Lower leg skin (tissue), 4 donors: ENCODE measurements at regions not wholly inside any gene's neighbourhood (a gene's known extent, or its start where the extent isn't known, plus 50 kb on each side); places are given as distances from the start of the nearest gene placed in this dataset.

Experiments used
- DNase-seq, 2 donors: peaks; one replicate each; pipeline ENCODE4 v3.0.0-alpha.2; 2019; ENCODE audit warnings: low spot score in 2 of 2
- H3K4me3 ChIP-seq: fragments of 200-600 bp; sonication (generic); 2 replicates; pipeline ENCODE4 v1.5.1; 2017; ENCODE audit warnings: mild to moderate bottlenecking, low read depth; ENCODE audit not compliant: poor library complexity, severe bottlenecking
- POLR2A ChIP-seq, 2 donors: fragments of 450-650 bp; IDR thresholded peaks; one replicate each; pipeline ENCODE4 v1.6.1; 2016 to 2017; ENCODE audit warnings: antibody characterized with exemption in 2 of 2, mild to moderate bottlenecking in 1 of 2, moderate library complexity in 1 of 2
- WGBS, 2 donors: methylation state at CpG; one replicate each; pipeline ENCODE4 v1.1.5; 2018; 5-methylcytosine and 5-hydroxymethylcytosine counted together
- intact Hi-C: fragments of 100-400 bp; cut with DNase I; formaldehyde crosslinking; loops from one replicate; pipeline ENCODE4 v1.15.0; 2023; ENCODE audit warnings: low total_unique reads
- TF ChIP-seq, protein P1 (sequence below), 3 donors: fragments of 450-650 bp; IDR thresholded peaks; one replicate each; pipeline ENCODE4 v1.5.1; 2016; ENCODE audit warnings: antibody characterized with exemption in 3 of 3, mild to moderate bottlenecking in 3 of 3, moderate library complexity in 2 of 3

DNA sequence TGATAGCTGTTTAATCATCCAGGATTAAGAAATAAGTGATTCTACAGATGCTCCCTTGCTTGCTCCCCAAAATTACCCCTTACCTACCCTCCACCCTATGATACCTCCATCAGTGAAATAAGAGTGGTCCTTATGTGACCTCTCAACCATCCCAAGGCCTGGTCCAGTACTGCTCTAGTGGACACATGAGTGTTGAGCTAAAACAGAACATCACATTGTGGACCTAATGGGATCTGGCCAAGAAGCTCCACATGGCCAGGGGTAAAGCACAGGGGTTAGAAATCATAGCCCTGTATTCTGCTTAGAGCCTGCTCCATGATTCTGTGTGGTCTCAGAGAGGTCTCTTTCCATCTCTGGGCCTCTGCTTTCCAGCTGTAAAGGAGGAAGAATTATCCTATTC lies 355.6 kb downstream of the TNS1 start:
- TF ChIP-seq POLR2A (IDR thresholded peaks at IDR 0.05): no peak
- TF ChIP-seq, protein P1, sequence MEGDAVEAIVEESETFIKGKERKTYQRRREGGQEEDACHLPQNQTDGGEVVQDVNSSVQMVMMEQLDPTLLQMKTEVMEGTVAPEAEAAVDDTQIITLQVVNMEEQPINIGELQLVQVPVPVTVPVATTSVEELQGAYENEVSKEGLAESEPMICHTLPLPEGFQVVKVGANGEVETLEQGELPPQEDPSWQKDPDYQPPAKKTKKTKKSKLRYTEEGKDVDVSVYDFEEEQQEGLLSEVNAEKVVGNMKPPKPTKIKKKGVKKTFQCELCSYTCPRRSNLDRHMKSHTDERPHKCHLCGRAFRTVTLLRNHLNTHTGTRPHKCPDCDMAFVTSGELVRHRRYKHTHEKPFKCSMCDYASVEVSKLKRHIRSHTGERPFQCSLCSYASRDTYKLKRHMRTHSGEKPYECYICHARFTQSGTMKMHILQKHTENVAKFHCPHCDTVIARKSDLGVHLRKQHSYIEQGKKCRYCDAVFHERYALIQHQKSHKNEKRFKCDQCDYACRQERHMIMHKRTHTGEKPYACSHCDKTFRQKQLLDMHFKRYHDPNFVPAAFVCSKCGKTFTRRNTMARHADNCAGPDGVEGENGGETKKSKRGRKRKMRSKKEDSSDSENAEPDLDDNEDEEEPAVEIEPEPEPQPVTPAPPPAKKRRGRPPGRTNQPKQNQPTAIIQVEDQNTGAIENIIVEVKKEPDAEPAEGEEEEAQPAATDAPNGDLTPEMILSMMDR (IDR thresholded peaks at IDR 0.05): no peak
- H3K4me3 ChIP-seq: no peak overlapping the region
- intact Hi-C loops: no loop called here
- no peak for DNase-seq

DNA sequence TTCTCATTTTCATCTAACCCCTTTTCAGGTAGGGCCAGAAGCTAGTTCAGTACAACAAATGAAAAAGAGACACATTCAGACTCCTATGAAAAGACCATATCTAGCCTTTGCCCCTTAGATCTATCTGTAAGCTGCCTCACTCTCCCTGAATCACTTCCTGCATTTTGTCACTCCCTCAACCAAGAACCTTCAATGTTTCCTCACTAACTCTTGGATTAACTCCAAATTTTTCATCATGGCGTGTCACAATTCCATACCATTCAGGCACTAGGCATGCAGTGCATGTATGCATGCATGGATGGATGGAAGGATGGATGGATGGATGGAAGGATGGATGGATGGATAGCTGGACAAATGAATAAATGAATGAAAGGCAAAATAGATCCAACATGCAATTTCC lies 356.9 kb downstream of the TNS1 start:
- TF ChIP-seq, protein P1 (IDR thresholded peaks at IDR 0.05): no peak
- no peak for TF ChIP-seq POLR2A (IDR thresholded peaks at IDR 0.05)
- WGBS, 2 donors: 94 to 95% methylated on average over 1 of the region's 1 CpG
- no peak for DNase-seq
- intact Hi-C loops: no loop called here
- no peak overlapping the region for H3K4me3 ChIP-seq

DNA sequence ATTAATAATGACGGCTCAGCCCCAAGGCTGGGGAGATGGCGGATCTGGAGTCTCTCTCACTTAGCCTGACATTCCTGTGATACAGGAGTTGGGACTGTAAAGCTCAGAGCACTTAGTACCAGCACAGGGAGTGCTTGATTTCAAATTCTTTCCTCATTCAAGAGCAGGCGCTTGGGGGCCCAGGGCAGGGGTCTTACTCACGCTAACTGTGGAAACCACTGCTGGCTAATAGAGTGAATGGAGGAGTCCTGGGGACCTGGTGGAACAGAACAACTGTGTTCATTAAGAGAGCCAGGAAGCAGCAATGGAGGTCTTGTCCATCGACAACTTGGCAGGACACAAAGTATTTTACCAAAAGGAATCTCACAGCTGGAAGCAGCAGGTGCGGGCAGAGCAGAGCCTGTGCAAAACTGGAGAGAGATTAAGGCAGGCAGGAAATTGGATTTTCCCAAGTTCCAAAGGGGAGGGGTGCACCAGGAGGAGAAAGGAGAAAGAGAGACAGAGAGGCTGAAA lies 358.9 kb downstream of the TNS1 start:
- DNase-seq: no peak
- 74 to 85% methylated on average over 6 of the region's 6 CpGs for WGBS, 2 donors
- no peak for TF ChIP-seq POLR2A (IDR thresholded peaks at IDR 0.05)
- TF ChIP-seq, protein P1 (IDR thresholded peaks at IDR 0.05): no peak
- H3K4me3 ChIP-seq: no peak overlapping the region
- intact Hi-C loops: no loop called here

DNA sequence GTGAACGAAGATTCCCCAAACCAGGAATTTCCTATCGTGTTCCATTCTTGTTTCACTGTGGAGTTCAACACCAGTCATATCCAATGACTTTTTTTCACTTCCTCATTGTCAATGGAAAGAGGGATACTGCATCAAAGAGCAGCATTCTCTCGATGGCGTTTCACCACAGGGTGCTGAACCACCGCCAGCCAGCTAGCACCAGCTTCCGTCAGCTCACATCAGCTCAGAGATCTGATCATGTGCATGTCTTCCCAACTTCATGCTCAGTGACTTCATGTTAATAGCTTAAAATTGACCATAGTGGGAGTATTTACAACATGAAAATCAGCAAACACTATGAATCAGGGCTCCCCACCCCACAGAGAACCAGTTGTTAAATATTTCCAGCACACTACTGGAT lies 359.9 kb downstream of the TNS1 start:
- DNase-seq: no peak
- TF ChIP-seq POLR2A (IDR thresholded peaks at IDR 0.05): no peak
- TF ChIP-seq, protein P1 (IDR thresholded peaks at IDR 0.05): no peak
- WGBS, 2 donors: 59 to 78% methylated on average over 6 of the region's 6 CpGs
- no peak overlapping the region for H3K4me3 ChIP-seq
- intact Hi-C loops: no loop called here

DNA sequence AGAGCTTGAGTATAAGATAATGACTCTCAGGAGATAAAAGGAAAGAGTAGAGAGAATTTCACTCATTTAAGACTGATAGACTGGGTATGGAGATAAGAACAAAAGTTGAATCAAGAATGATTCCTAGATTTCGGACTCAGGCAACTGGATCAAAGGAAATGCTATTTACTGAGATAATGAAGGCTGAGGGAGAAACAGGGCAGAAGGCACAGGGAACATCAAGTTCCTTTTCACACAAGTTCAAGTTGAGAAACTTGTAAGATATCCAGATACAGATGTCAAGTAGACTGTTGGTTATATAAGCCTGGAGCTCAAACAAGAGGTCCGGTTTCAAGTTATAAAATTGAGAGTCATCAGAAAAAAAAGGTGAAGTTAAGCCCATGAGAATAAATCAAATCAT lies 360.8 kb downstream of the TNS1 start:
- no peak overlapping the region for H3K4me3 ChIP-seq
- intact Hi-C loops: no loop called here
- DNase-seq: no peak
- 45 to 71% methylated on average over 2 of the region's 2 CpGs for WGBS, 2 donors
- TF ChIP-seq, protein P1 (IDR thresholded peaks at IDR 0.05): no peak
- TF ChIP-seq POLR2A (IDR thresholded peaks at IDR 0.05): no peak

DNA sequence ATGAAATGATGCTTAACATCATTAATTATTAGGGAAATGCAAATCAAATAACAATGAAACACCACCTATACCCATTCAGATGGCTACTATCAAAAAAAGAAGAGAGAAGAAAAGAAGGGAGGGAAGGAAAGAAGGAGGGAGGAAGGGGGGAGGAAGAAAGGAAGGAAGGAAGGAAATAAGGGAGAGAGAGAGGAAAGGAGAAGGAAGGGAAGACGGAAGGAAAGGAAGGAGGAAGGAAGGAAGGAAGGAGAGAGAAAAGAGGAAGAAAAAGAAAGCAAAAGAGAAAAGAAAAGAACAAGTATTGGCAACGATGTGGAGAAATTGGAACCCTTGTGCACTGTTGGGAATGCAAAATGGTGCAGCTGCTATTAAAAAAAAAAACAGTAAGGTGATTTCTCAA lies 363.3 kb downstream of the TNS1 start:
- intact Hi-C loops: no loop called here
- H3K4me3 ChIP-seq: no peak overlapping the region
- 76 to 88% methylated on average over 2 of the region's 2 CpGs for WGBS, 2 donors
- TF ChIP-seq, protein P1 (IDR thresholded peaks at IDR 0.05): no peak
- no peak for TF ChIP-seq POLR2A (IDR thresholded peaks at IDR 0.05)
- DNase-seq: no peak
